ENCODE measurements at regions not wholly inside any gene's neighbourhood (a gene's known extent, or its start where the extent isn't known, plus 50 kb on each side); places are given as distances from the start of the nearest gene placed in this dataset.

GRCh38 chr21:21929226-21929625 lies 931.0 kb downstream of the NCAM2 start:
- Histone ChIP-seq H3K27ac (ENCODE audit: low read depth, low read length) (no peak overlapping the region), H3K4me3 (ENCODE audit: low read depth, low read length) (no peak overlapping the region), H3K9me3 (ENCODE audit: control insufficient read depth, insufficient read depth, low read length) (no peaks in the 10 kb centered on the region), H3K27me3 (ENCODE audit: control insufficient read depth, insufficient read depth, low read length) (no peaks in the 10 kb centered on the region)
- CTCF ChIA-PET, result interaction anchor here (1.2 kb wide), 1 partner anchor 8 kb away, joined by 4 read pairs; no protein-coding TSS in a partner anchor
- POLR2A ChIA-PET, result no interaction called here
- DNase-seq (ENCODE audit: low read depth, low spot score), result no peak
- no peak for TF ChIP-seq CTCF (IDR thresholded peaks at IDR 0.05; ENCODE audit: low read depth, low read length)

DNA sequence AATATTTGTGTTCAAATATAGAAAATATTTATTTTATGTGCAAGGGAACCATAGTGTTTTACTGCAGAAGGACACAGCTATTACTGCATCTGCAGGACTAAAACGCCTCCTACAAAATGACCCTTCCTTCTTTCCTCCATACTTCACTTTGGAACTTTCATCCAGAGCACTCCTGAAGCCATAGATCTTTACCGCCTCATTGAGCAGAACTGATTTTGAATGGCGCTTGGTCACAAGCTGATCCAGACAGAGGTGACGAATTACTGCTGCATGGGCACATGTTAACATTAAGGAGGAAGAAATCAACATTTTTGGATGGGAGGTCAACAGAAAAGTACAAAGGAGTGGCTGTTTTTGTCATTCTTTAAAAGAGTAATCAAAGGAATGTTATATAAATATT lies 931.6 kb downstream of the NCAM2 start:
- H3K4me3 ChIP-seq (ENCODE audit: low read depth, low read length), result no peak overlapping the region
- no peak overlapping the region for H3K27ac ChIP-seq (ENCODE audit: low read depth, low read length)
- no peaks in the 10 kb centered on the region for H3K27me3 ChIP-seq (ENCODE audit: control insufficient read depth, insufficient read depth, low read length)
- ChIA-PET POLR2A (no interaction called here), CTCF (interaction anchor here (1.2 kb wide), 1 partner anchor 8 kb away, joined by 4 read pairs; no protein-coding TSS in a partner anchor)
- no peak for DNase-seq (ENCODE audit: low read depth, low spot score)
- H3K9me3 ChIP-seq (ENCODE audit: control insufficient read depth, insufficient read depth, low read length), result no peaks in the 10 kb centered on the region
- no peak for TF ChIP-seq CTCF (IDR thresholded peaks at IDR 0.05; ENCODE audit: low read depth, low read length)

DNA sequence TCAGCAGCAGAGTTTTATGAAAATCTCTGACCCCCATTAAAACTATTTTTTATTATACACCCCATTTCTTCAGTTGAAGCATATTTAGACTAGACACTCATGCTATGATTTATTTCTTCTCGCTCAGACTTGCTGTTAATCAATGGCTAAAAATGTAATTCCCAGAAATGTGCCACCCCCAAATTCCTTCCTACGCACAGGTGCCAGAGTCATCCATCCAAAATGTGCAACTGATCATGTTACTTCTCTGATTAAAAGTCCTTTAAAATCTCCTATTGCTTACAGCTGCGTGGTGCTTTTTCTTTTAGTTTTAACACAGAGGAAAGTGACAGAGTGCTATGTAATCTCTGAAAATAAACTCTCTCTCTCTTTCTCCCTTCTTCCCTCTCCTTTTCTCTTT lies 954.4 kb downstream of the NCAM2 start:
- CTCF ChIA-PET, result interaction anchor here (1.6 kb wide), 1 partner anchor 31 kb away, joined by 3 read pairs; no protein-coding TSS in a partner anchor

GRCh38 chr21:21955204-21955603 lies 957.0 kb downstream of the NCAM2 start:
- Histone ChIP-seq H3K9me3 (ENCODE audit: control insufficient read depth, insufficient read depth, low read length) (no peaks in the 10 kb centered on the region), H3K27ac (ENCODE audit: low read depth, low read length) (no peak overlapping the region), H3K27me3 (ENCODE audit: control insufficient read depth, insufficient read depth, low read length) (no peaks in the 10 kb centered on the region), H3K4me3 (ENCODE audit: low read depth, low read length) (no peak overlapping the region)
- ChIA-PET CTCF (no interaction called here), POLR2A (no interaction called here)
- DNase-seq (ENCODE audit: low read depth, low spot score), result no peak
- no peak for TF ChIP-seq CTCF (IDR thresholded peaks at IDR 0.05; ENCODE audit: low read depth, low read length)

More for the DNA sequence above, 954.4 kb downstream of the NCAM2 start:
- no peak for TF ChIP-seq CTCF (IDR thresholded peaks at IDR 0.05; ENCODE audit: low read depth, low read length)
- DNase-seq (ENCODE audit: low read depth, low spot score), result no peak
- Histone ChIP-seq H3K9me3 (ENCODE audit: control insufficient read depth, insufficient read depth, low read length) (no peaks in the 10 kb centered on the region; the same call in 1 of the 2 replicates), H3K4me3 (ENCODE audit: low read depth, low read length) (no peak overlapping the region), H3K27me3 (ENCODE audit: control insufficient read depth, insufficient read depth, low read length) (no peaks in the 10 kb centered on the region), H3K27ac (ENCODE audit: low read depth, low read length) (no peak overlapping the region)
- POLR2A ChIA-PET, result no interaction called here

GRCh38 chr21:21957490-21957889 lies 959.3 kb downstream of the NCAM2 start:
- no peaks in the 10 kb centered on the region for H3K27me3 ChIP-seq (ENCODE audit: control insufficient read depth, insufficient read depth, low read length)
- no peak overlapping the region for H3K4me3 ChIP-seq (ENCODE audit: low read depth, low read length)
- no peak for DNase-seq (ENCODE audit: low read depth, low spot score)
- no peak overlapping the region for H3K27ac ChIP-seq (ENCODE audit: low read depth, low read length)
- no peak for TF ChIP-seq CTCF (IDR thresholded peaks at IDR 0.05; ENCODE audit: low read depth, low read length)
- POLR2A ChIA-PET, result no interaction called here
- H3K9me3 ChIP-seq (ENCODE audit: control insufficient read depth, insufficient read depth, low read length), result no peaks in the 10 kb centered on the region
- CTCF ChIA-PET, result interaction anchor here (1.1 kb wide), 1 partner anchor 19 kb away, joined by 3 read pairs; no protein-coding TSS in a partner anchor

All from AG04450 (cell line).